ENCODE measurements at regions not wholly inside any gene's neighbourhood (a gene's known extent, or its start where the extent isn't known, plus 50 kb on each side); places are given as distances from the start of the nearest gene placed in this dataset.

- no peak for DNase-seq (ENCODE audit: low read depth in 1 of 2, low spot score in 1 of 2)
Observed at GRCh38 chr1:116322752-116323405, 50.2 kb upstream of the ATP1A1 start.
